22Rv1 (cell line): ENCODE measurements at regions not wholly inside any gene's neighbourhood (a gene's known extent, or its start where the extent isn't known, plus 50 kb on each side); places are given as distances from the start of the nearest gene placed in this dataset.
"Not testable (repeated sequence)": the region's sequence is repeated elsewhere in the genome, so short reads cannot be mapped to it uniquely, and the experiment has no call there.

Experiments
- H3K27ac ChIP-seq: fragments of 450-650 bp; 2 replicates; pipeline ENCODE4 v1.5.1; 2017
- CTCF ChIP-seq: fragments of 450-650 bp; IDR thresholded peaks from 2 replicates; pipeline ENCODE4 v1.5.1; 2017; ENCODE audit warnings: mild to moderate bottlenecking
- ZFX ChIP-seq: fragments of 450-650 bp; IDR thresholded peaks from 2 replicates; pipeline ENCODE4 v1.6.1; 2017; ENCODE audit warnings: antibody characterized with exemption, borderline replicate concordance

GRCh38 chr6:50959081-50959641, 140.5 kb downstream of the TFAP2B start:
- no peak for TF ChIP-seq CTCF
- TF ChIP-seq ZFX: no peak
- no peak overlapping the region for H3K27ac ChIP-seq

- H3K27ac ChIP-seq: no peak overlapping the region
- no peak for TF ChIP-seq ZFX
- TF ChIP-seq CTCF: no peak
Measured at GRCh38 chr6:50961611-50962010, 142.9 kb downstream of the TFAP2B start.

- no peak for TF ChIP-seq ZFX
Measured at GRCh38 chr6:50962213-50962759, 143.6 kb downstream of the TFAP2B start.

GRCh38 chr6:50963952-50964351, 145.3 kb downstream of the TFAP2B start:
- no peak for TF ChIP-seq CTCF
- TF ChIP-seq ZFX: no peak
- no peak overlapping the region for H3K27ac ChIP-seq

More at GRCh38 chr6:50962213-50962759, 143.6 kb downstream of the TFAP2B start:
- no peak overlapping the region for H3K27ac ChIP-seq

DNA sequence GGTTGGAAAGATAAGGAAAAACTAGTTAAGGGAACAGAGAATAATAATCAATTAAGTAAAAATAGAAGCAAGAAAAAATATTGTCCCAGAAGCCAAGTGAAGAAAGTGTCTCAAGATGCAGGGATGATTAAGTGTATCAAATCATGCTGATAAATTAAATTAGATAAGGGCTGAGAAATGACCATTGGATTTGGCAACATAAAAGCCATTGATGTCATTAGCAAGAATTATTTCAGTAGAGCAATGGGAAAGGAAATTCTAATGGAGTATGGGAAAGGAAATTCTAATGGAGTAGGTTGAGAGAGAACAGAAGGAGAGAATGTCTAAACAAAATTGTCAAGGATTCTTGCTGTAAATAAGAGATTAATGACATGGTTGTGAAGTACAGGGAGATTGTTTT, 146.8 kb downstream of the TFAP2B start:
- no peak for TF ChIP-seq ZFX
- no peak for TF ChIP-seq CTCF
- no peak overlapping the region for H3K27ac ChIP-seq

GRCh38 chr6:50966532-50966931, 147.9 kb downstream of the TFAP2B start:
- H3K27ac ChIP-seq: no peak overlapping the region
- TF ChIP-seq ZFX: no peak
- no peak for TF ChIP-seq CTCF

- H3K27ac ChIP-seq: no peak overlapping the region
- TF ChIP-seq ZFX: no peak
- no peak for TF ChIP-seq CTCF
Measured at GRCh38 chr6:50966986-50967385, 148.3 kb downstream of the TFAP2B start.

DNA sequence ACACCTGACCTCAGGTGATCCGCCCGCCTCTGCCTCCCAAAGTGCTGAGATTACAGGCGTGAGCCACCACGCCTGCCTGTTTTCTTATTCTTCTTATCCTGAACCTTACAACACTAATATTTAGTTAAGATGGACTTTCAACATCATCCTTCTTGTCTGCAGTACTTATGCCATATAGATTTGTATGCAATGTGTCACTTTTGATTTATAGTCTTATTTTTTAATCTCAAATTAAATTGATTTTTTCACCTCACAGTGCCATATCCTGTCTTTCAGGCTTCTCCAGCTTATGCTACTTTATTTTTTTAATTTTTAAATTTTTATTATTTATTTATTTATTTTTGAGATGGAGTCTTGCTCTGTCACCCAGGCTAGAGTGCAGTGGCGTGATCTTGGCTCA, 149.6 kb downstream of the TFAP2B start:
- not testable (repeated sequence) for H3K27ac ChIP-seq
